Gastroesophageal sphincter (tissue), 3 donors: ENCODE measurements at regions not wholly inside any gene's neighbourhood (a gene's known extent, or its start where the extent isn't known, plus 50 kb on each side); places are given as distances from the start of the nearest gene placed in this dataset.

Experiments used
- EP300 ChIP-seq: sonication (generic); formaldehyde crosslinking; IDR thresholded peaks from one replicate; pipeline ENCODE4 v1.6.1; 2017; ENCODE audit warnings: antibody characterized with exemption, mild to moderate bottlenecking
- POLR2A ChIP-seq, 2 donors: fragments of 450-650 bp; IDR thresholded peaks; one replicate each; pipeline ENCODE4 v1.6.1; 2017; ENCODE audit warnings: antibody characterized with exemption in 2 of 2, mild to moderate bottlenecking in 2 of 2, moderate library complexity in 1 of 2
- POLR2AphosphoS5 ChIP-seq: sonication (generic); formaldehyde crosslinking; IDR thresholded peaks from one replicate; pipeline ENCODE4 v1.6.1; 2017; ENCODE audit warnings: antibody characterized with exemption
- TF ChIP-seq, protein P1 (sequence below), 4 experiments: fragments of 200-600 bp in 2 of 4; fragments of 450-650 bp in 2 of 4; sonication (generic) in 1 of 4; IDR thresholded peaks; one replicate each; pipeline ENCODE4 v1.5.1; 2017 to 2019; ENCODE audit warnings: antibody characterized with exemption in 4 of 4, mild to moderate bottlenecking in 2 of 4, moderate library complexity in 2 of 4

DNA sequence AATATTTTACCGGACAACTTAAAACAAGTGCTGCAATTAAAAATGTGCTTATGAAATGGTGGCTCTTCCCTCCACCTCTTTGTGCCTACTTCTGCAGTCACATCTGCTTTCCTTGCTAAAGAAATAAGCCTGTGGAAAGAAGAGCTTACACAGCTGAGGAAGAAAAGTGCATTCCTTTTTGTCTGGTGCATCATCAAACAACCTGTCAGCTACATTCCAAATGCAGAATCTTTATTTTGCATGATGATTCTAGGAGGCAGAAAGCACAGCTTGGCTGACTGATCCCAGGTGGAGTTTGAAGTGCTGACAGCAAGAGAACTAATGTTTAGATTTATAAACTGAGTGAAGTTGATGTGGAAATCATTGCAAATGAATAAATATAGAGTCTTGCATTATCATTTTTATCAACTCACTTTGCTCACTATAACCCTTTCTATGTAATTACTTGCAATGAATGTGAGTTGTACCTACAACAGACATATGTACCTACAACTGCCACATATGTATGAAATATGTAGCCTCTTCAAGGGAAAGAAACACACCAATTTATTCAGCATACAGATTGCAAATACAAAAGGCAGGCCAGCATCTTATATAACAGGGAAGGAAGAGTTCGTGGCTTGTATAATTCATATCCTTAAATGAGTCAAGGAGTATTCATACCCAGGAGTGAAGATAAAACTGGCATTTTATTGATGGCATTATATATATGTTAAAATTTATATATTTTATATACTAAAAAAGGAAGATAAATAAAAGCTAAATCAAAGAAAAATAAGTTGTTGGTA is 223.4 kb upstream of the MCHR2 start:
- TF ChIP-seq, protein P1, sequence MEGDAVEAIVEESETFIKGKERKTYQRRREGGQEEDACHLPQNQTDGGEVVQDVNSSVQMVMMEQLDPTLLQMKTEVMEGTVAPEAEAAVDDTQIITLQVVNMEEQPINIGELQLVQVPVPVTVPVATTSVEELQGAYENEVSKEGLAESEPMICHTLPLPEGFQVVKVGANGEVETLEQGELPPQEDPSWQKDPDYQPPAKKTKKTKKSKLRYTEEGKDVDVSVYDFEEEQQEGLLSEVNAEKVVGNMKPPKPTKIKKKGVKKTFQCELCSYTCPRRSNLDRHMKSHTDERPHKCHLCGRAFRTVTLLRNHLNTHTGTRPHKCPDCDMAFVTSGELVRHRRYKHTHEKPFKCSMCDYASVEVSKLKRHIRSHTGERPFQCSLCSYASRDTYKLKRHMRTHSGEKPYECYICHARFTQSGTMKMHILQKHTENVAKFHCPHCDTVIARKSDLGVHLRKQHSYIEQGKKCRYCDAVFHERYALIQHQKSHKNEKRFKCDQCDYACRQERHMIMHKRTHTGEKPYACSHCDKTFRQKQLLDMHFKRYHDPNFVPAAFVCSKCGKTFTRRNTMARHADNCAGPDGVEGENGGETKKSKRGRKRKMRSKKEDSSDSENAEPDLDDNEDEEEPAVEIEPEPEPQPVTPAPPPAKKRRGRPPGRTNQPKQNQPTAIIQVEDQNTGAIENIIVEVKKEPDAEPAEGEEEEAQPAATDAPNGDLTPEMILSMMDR (IDR thresholded peaks at IDR 0.05): no peak
- TF ChIP-seq POLR2A (IDR thresholded peaks at IDR 0.05) (no peak), EP300 (no peak), POLR2AphosphoS5 (no peak)
